Testis (tissue), 2 donors: ENCODE measurements at regions not wholly inside any gene's neighbourhood (a gene's known extent, or its start where the extent isn't known, plus 50 kb on each side); places are given as distances from the start of the nearest gene placed in this dataset.

ENCODE experiments used
- POLR2A ChIP-seq: fragments of 450-650 bp; IDR thresholded peaks from one replicate; pipeline ENCODE4 v1.6.1; 2017; ENCODE audit warnings: antibody characterized with exemption, mild to moderate bottlenecking, moderate library complexity
- TF ChIP-seq, protein P1 (sequence below), 3 experiments: fragments of 450-650 bp in 2 of 3; fragments of 200-600 bp in 1 of 3; sonication (generic) in 1 of 3; IDR thresholded peaks; one replicate each; pipeline ENCODE4 v1.5.1; 2016 to 2019; ENCODE audit warnings: antibody characterized with exemption in 3 of 3, mild to moderate bottlenecking in 2 of 3, moderate library complexity in 1 of 3

DNA sequence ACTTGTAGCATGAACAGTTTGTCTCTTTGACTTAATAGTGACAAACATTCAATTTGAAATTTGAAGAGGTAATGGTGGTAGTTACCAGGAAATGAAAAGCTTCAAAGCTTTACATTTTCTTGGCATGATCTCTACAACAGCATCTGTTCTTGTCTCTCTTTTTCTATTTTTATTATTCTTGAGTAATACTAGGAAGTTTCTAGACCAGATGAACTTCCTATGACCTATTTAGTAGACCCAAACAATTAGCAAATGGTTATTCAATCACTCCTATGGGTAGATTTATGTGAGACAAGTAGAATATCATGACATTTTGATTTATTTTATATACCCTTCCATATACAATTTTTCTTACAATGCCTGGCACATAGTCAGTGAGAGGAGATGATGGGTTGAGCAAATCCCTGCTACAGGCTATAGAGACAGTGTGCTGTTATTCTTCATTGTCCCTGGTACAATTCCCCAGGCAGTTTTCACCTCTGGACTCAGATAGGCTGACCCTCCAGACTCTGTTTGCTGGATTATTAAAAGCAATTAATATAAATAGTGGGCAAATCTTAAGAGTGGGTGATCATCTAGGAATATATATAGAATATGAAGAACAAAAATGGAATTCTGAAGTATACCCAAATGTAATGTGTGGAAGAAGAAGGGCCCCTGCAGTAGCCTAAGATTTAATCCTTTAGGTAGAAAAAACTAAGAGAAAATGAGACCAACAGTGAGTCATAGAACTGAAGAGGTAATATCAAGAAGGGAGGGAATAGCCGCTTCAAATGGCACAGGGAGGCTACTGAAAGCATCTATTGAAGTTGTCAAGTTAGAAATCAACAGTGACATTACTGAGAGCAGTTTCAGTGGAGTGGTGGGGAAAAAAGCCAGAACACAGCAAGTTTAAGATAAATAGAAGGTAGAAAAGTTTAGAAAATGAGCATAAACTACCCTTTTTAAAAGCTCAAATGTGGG, 512.0 kb downstream of the FOXG1 start:
- TF ChIP-seq, protein P1, sequence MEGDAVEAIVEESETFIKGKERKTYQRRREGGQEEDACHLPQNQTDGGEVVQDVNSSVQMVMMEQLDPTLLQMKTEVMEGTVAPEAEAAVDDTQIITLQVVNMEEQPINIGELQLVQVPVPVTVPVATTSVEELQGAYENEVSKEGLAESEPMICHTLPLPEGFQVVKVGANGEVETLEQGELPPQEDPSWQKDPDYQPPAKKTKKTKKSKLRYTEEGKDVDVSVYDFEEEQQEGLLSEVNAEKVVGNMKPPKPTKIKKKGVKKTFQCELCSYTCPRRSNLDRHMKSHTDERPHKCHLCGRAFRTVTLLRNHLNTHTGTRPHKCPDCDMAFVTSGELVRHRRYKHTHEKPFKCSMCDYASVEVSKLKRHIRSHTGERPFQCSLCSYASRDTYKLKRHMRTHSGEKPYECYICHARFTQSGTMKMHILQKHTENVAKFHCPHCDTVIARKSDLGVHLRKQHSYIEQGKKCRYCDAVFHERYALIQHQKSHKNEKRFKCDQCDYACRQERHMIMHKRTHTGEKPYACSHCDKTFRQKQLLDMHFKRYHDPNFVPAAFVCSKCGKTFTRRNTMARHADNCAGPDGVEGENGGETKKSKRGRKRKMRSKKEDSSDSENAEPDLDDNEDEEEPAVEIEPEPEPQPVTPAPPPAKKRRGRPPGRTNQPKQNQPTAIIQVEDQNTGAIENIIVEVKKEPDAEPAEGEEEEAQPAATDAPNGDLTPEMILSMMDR (IDR thresholded peaks at IDR 0.05) = no peak
- no peak for TF ChIP-seq POLR2A
